Endothelial cell (in vitro differentiated cells): ENCODE measurements at regions not wholly inside any gene's neighbourhood (a gene's known extent, or its start where the extent isn't known, plus 50 kb on each side); places are given as distances from the start of the nearest gene placed in this dataset.

Experiments used
- DNase-seq: peaks from one replicate; pipeline ENCODE4 v3.0.0; 2021; ENCODE audit warnings: low spot score
- H3K27ac Mint-ChIP-seq: one replicate; pipeline ENCODE4 v1.8.0; 2021; ENCODE audit warnings: mixed read lengths, inconsistent platforms; ENCODE audit not compliant: unreplicated experiment
- H3K27me3 Mint-ChIP-seq: one replicate; pipeline ENCODE4 v1.8.0; 2021; ENCODE audit warnings: mild to moderate bottlenecking, moderate library complexity, mixed read lengths, inconsistent platforms; ENCODE audit not compliant: unreplicated experiment
- H3K36me3 Mint-ChIP-seq: one replicate; pipeline ENCODE4 v1.8.0; 2021; ENCODE audit warnings: mild to moderate bottlenecking, low read depth, mixed read lengths, inconsistent platforms; ENCODE audit not compliant: unreplicated experiment
- H3K4me1 Mint-ChIP-seq: one replicate; pipeline ENCODE4 v1.8.0; 2021; ENCODE audit warnings: mild to moderate bottlenecking, mixed read lengths, inconsistent platforms; ENCODE audit not compliant: unreplicated experiment
- H3K4me3 Mint-ChIP-seq: one replicate; pipeline ENCODE4 v1.8.0; 2021; ENCODE audit warnings: mild to moderate bottlenecking, mixed read lengths, inconsistent platforms; ENCODE audit not compliant: unreplicated experiment
- H3K9me3 Mint-ChIP-seq: one replicate; pipeline ENCODE4 v1.8.0; 2021; ENCODE audit warnings: mixed read lengths, inconsistent platforms; ENCODE audit not compliant: unreplicated experiment
- CTCF ChIP-seq: fragments of 200-600 bp; sonication (generic); IDR thresholded peaks from one replicate; pipeline ENCODE4 v1.5.0; 2021; ENCODE audit warnings: antibody characterized with exemption; ENCODE audit not compliant: unreplicated experiment

GRCh38 chr9:99634186-99634585, 187.5 kb upstream of the NR4A3 start:
- no peak overlapping the region for H3K4me3 Mint-ChIP-seq
- H3K9me3 Mint-ChIP-seq: no peaks in the 10 kb centered on the region
- no peak for TF ChIP-seq CTCF
- no peaks in the 10 kb centered on the region for H3K4me1 Mint-ChIP-seq
- no peaks in the 10 kb centered on the region for H3K27me3 Mint-ChIP-seq
- H3K36me3 Mint-ChIP-seq: no peaks in the 10 kb centered on the region
- no peak for DNase-seq
- no peak overlapping the region for H3K27ac Mint-ChIP-seq

GRCh38 chr9:99635032-99635431, 186.7 kb upstream of the NR4A3 start:
- no peak overlapping the region for H3K27ac Mint-ChIP-seq
- H3K4me3 Mint-ChIP-seq: no peak overlapping the region
- no peaks in the 10 kb centered on the region for H3K27me3 Mint-ChIP-seq
- no peaks in the 10 kb centered on the region for H3K4me1 Mint-ChIP-seq
- H3K9me3 Mint-ChIP-seq: no peaks in the 10 kb centered on the region
- H3K36me3 Mint-ChIP-seq: no peaks in the 10 kb centered on the region
- DNase-seq: no peak
- no peak for TF ChIP-seq CTCF

GRCh38 chr9:99637641-99638040, 184.0 kb upstream of the NR4A3 start:
- no peaks in the 10 kb centered on the region for H3K27me3 Mint-ChIP-seq
- no peak overlapping the region for H3K27ac Mint-ChIP-seq
- no peak overlapping the region for H3K4me3 Mint-ChIP-seq
- no peak for DNase-seq
- H3K4me1 Mint-ChIP-seq: no peaks in the 10 kb centered on the region
- no peaks in the 10 kb centered on the region for H3K9me3 Mint-ChIP-seq
- no peak for TF ChIP-seq CTCF
- H3K36me3 Mint-ChIP-seq: no peaks in the 10 kb centered on the region

- Mint-ChIP-seq H3K4me3 (no peak overlapping the region), H3K9me3 (no peaks in the 10 kb centered on the region), H3K27me3 (no peaks in the 10 kb centered on the region), H3K27ac (no peak overlapping the region), H3K36me3 (no peaks in the 10 kb centered on the region), H3K4me1 (no peaks in the 10 kb centered on the region)
- no peak for TF ChIP-seq CTCF
- no peak for DNase-seq
These were observed 182.7 kb upstream of the NR4A3 start for GRCh38 chr9:99638971-99639370.

GRCh38 chr9:99647604-99648003, 174.1 kb upstream of the NR4A3 start:
- Mint-ChIP-seq H3K27ac (no peak overlapping the region), H3K9me3 (no peaks in the 10 kb centered on the region), H3K27me3 (no peaks in the 10 kb centered on the region), H3K4me1 (no peaks in the 10 kb centered on the region), H3K36me3 (no peaks in the 10 kb centered on the region), H3K4me3 (no peak overlapping the region)
- no peak for TF ChIP-seq CTCF
- no peak for DNase-seq
